ENCODE measurements at regions not wholly inside any gene's neighbourhood (a gene's known extent, or its start where the extent isn't known, plus 50 kb on each side); places are given as distances from the start of the nearest gene placed in this dataset.
A peak's percentile ranks its signal among the peaks of the same experiment; 100 is the strongest.

- Mint-ChIP-seq H3K4me1 (no peaks in the 10 kb centered on the region), H3K36me3 (no peaks in the 10 kb centered on the region), H3K4me3 (no peak overlapping the region), H3K27ac (no peak overlapping the region), H3K9me3 (no peaks in the 10 kb centered on the region), H3K27me3 (peaks cover 5% of the 10 kb centered on the region)
- DNase-seq = no peak
- ATAC-seq (ENCODE audit: low read depth in 2 of 2) = no peak
- no peak overlapping the region for H3K27ac ChIP-seq (ENCODE audit: insufficient read depth, low read length, poor library complexity, severe bottlenecking)
- no peaks in the 10 kb centered on the region for H3K27me3 ChIP-seq (ENCODE audit: control insufficient read depth, insufficient read depth, low read length)
- H3K4me1 ChIP-seq (ENCODE audit: control insufficient read depth, insufficient read depth, low read length, poor library complexity, severe bottlenecking) = no peaks in the 10 kb centered on the region
- H3K9me3 ChIP-seq (ENCODE audit: control insufficient read depth in 2 of 2, low read length in 2 of 2) = no peaks in the 10 kb centered on the region
- no peaks in the 10 kb centered on the region for H3K36me3 ChIP-seq (ENCODE audit: control insufficient read depth, insufficient read depth, low read length)
- H3K4me3 ChIP-seq (ENCODE audit: low read depth, low read length) = no peak overlapping the region
These were observed 178.7 kb upstream of the FAM98A start for GRCh38 chr2:33777786-33778185.

- H3K27me3 ChIP-seq (ENCODE audit: control insufficient read depth, insufficient read depth, low read length) = no peaks in the 10 kb centered on the region
- Mint-ChIP-seq H3K36me3 (no peaks in the 10 kb centered on the region), H3K4me3 (no peak overlapping the region), H3K9me3 (no peaks in the 10 kb centered on the region), H3K4me1 (no peaks in the 10 kb centered on the region), H3K27ac (no peak overlapping the region), H3K27me3 (peaks cover 5% of the 10 kb centered on the region)
- no peak overlapping the region for H3K4me3 ChIP-seq (ENCODE audit: low read depth, low read length)
- no peak overlapping the region for H3K27ac ChIP-seq (ENCODE audit: insufficient read depth, low read length, poor library complexity, severe bottlenecking)
- H3K4me1 ChIP-seq (ENCODE audit: control insufficient read depth, insufficient read depth, low read length, poor library complexity, severe bottlenecking) = no peaks in the 10 kb centered on the region
- DNase-seq = no peak
- no peaks in the 10 kb centered on the region for H3K36me3 ChIP-seq (ENCODE audit: control insufficient read depth, insufficient read depth, low read length)
- H3K9me3 ChIP-seq (ENCODE audit: control insufficient read depth in 2 of 2, low read length in 2 of 2) = no peaks in the 10 kb centered on the region
- no peak for ATAC-seq (ENCODE audit: low read depth in 2 of 2)
These were observed 176.2 kb upstream of the FAM98A start for GRCh38 chr2:33775306-33775705.

- H3K27me3 Mint-ChIP-seq = no peaks in the 10 kb centered on the region
- H3K4me1 Mint-ChIP-seq = no peaks in the 10 kb centered on the region
- Histone ChIP-seq H3K9me3 (ENCODE audit: control insufficient read depth in 2 of 2, low read length in 2 of 2) (no peaks in the 10 kb centered on the region), H3K27me3 (ENCODE audit: control insufficient read depth, insufficient read depth, low read length) (no peaks in the 10 kb centered on the region), H3K4me3 (ENCODE audit: low read depth, low read length) (no peak overlapping the region), H3K4me1 (ENCODE audit: control insufficient read depth, insufficient read depth, low read length, poor library complexity, severe bottlenecking) (no peaks in the 10 kb centered on the region), H3K27ac (ENCODE audit: insufficient read depth, low read length, poor library complexity, severe bottlenecking) (no peak overlapping the region), H3K36me3 (ENCODE audit: control insufficient read depth, insufficient read depth, low read length) (no peaks in the 10 kb centered on the region)
- H3K9me3 Mint-ChIP-seq = peaks cover 0 to 2% (median 0%) of the 10 kb centered on the region in 7 donors
- H3K27ac Mint-ChIP-seq = no peak overlapping the region
- no peak for DNase-seq
- no peak overlapping the region for H3K4me3 Mint-ChIP-seq
- no peaks in the 10 kb centered on the region for H3K36me3 Mint-ChIP-seq
- ATAC-seq (ENCODE audit: low read depth in 2 of 2) = no peak
These were observed 170.9 kb upstream of the FAM98A start for GRCh38 chr2:33770023-33770422.

- no peak overlapping the region for H3K4me3 Mint-ChIP-seq
- H3K4me1 Mint-ChIP-seq = no peaks in the 10 kb centered on the region
- Histone ChIP-seq H3K4me3 (ENCODE audit: low read depth, low read length) (no peak overlapping the region), H3K9me3 (ENCODE audit: control insufficient read depth in 2 of 2, low read length in 2 of 2) (no peaks in the 10 kb centered on the region), H3K4me1 (ENCODE audit: control insufficient read depth, insufficient read depth, low read length, poor library complexity, severe bottlenecking) (no peaks in the 10 kb centered on the region), H3K27ac (ENCODE audit: insufficient read depth, low read length, poor library complexity, severe bottlenecking) (no peak overlapping the region), H3K36me3 (ENCODE audit: control insufficient read depth, insufficient read depth, low read length) (no peaks in the 10 kb centered on the region), H3K27me3 (ENCODE audit: control insufficient read depth, insufficient read depth, low read length) (no peaks in the 10 kb centered on the region)
- peaks cover 0 to 3% (median 0%) of the 10 kb centered on the region in 7 donors for H3K9me3 Mint-ChIP-seq
- DNase-seq (no peak), ATAC-seq (ENCODE audit: low read depth in 2 of 2) (no peak)
- no peaks in the 10 kb centered on the region for H3K36me3 Mint-ChIP-seq
- H3K27me3 Mint-ChIP-seq = no peaks in the 10 kb centered on the region
- H3K27ac Mint-ChIP-seq = no peak overlapping the region
These were observed 167.1 kb upstream of the FAM98A start for GRCh38 chr2:33766175-33766574.

GRCh38 chr2:33765122-33765521 is 166.0 kb upstream of the FAM98A start:
- Mint-ChIP-seq H3K9me3 (peaks cover 0 to 3% (median 0%) of the 10 kb centered on the region in 7 donors), H3K27ac (no peak overlapping the region), H3K4me3 (no peak overlapping the region), H3K27me3 (no peaks in the 10 kb centered on the region), H3K36me3 (no peaks in the 10 kb centered on the region), H3K4me1 (no peaks in the 10 kb centered on the region)
- Histone ChIP-seq H3K9me3 (ENCODE audit: control insufficient read depth in 2 of 2, low read length in 2 of 2) (no peaks in the 10 kb centered on the region), H3K27ac (ENCODE audit: insufficient read depth, low read length, poor library complexity, severe bottlenecking) (no peak overlapping the region), H3K4me3 (ENCODE audit: low read depth, low read length) (no peak overlapping the region), H3K27me3 (ENCODE audit: control insufficient read depth, insufficient read depth, low read length) (no peaks in the 10 kb centered on the region), H3K4me1 (ENCODE audit: control insufficient read depth, insufficient read depth, low read length, poor library complexity, severe bottlenecking) (no peaks in the 10 kb centered on the region), H3K36me3 (ENCODE audit: control insufficient read depth, insufficient read depth, low read length) (no peaks in the 10 kb centered on the region)
- no peak for ATAC-seq (ENCODE audit: low read depth in 2 of 2)
- DNase-seq = no peak

GRCh38 chr2:33764551-33764950 is 165.5 kb upstream of the FAM98A start:
- no peak for DNase-seq
- H3K4me1 ChIP-seq (ENCODE audit: control insufficient read depth, insufficient read depth, low read length, poor library complexity, severe bottlenecking) = no peaks in the 10 kb centered on the region
- no peaks in the 10 kb centered on the region for H3K36me3 Mint-ChIP-seq
- H3K27me3 ChIP-seq (ENCODE audit: control insufficient read depth, insufficient read depth, low read length) = no peaks in the 10 kb centered on the region
- ATAC-seq (ENCODE audit: low read depth in 2 of 2) = no peak
- peak overlapping the region in 1 of 4 donors; percentile 36 for H3K4me3 Mint-ChIP-seq
- no peaks in the 10 kb centered on the region for H3K36me3 ChIP-seq (ENCODE audit: control insufficient read depth, insufficient read depth, low read length)
- no peak overlapping the region for H3K27ac ChIP-seq (ENCODE audit: insufficient read depth, low read length, poor library complexity, severe bottlenecking)
- H3K4me3 ChIP-seq (ENCODE audit: low read depth, low read length) = no peak overlapping the region
- no peak overlapping the region for H3K27ac Mint-ChIP-seq
- H3K9me3 Mint-ChIP-seq = peaks cover 0 to 3% (median 0%) of the 10 kb centered on the region in 7 donors
- H3K4me1 Mint-ChIP-seq = no peaks in the 10 kb centered on the region
- H3K27me3 Mint-ChIP-seq = no peaks in the 10 kb centered on the region
- no peaks in the 10 kb centered on the region for H3K9me3 ChIP-seq (ENCODE audit: control insufficient read depth in 2 of 2, low read length in 2 of 2)

- no peaks in the 10 kb centered on the region for H3K36me3 Mint-ChIP-seq
- no peaks in the 10 kb centered on the region for H3K27me3 Mint-ChIP-seq
- H3K4me3 Mint-ChIP-seq = no peak overlapping the region
- H3K9me3 ChIP-seq (ENCODE audit: control insufficient read depth in 2 of 2, low read length in 2 of 2) = no peaks in the 10 kb centered on the region
- H3K27ac ChIP-seq (ENCODE audit: insufficient read depth, low read length, poor library complexity, severe bottlenecking) = no peak overlapping the region
- no peaks in the 10 kb centered on the region for H3K36me3 ChIP-seq (ENCODE audit: control insufficient read depth, insufficient read depth, low read length)
- H3K9me3 Mint-ChIP-seq = peaks cover 0 to 3% (median 0%) of the 10 kb centered on the region in 7 donors
- H3K4me1 Mint-ChIP-seq = no peaks in the 10 kb centered on the region
- ATAC-seq (ENCODE audit: low read depth in 2 of 2) (no peak), DNase-seq (no peak)
- H3K27ac Mint-ChIP-seq = no peak overlapping the region
- H3K4me1 ChIP-seq (ENCODE audit: control insufficient read depth, insufficient read depth, low read length, poor library complexity, severe bottlenecking) = no peaks in the 10 kb centered on the region
- H3K4me3 ChIP-seq (ENCODE audit: low read depth, low read length) = no peak overlapping the region
- no peaks in the 10 kb centered on the region for H3K27me3 ChIP-seq (ENCODE audit: control insufficient read depth, insufficient read depth, low read length)
These were observed 164.7 kb upstream of the FAM98A start for GRCh38 chr2:33763671-33764310.

- ATAC-seq (ENCODE audit: low read depth in 2 of 2) (no peak), DNase-seq (no peak)
- no peaks in the 10 kb centered on the region for H3K36me3 Mint-ChIP-seq
- no peak overlapping the region for H3K4me3 Mint-ChIP-seq
- H3K36me3 ChIP-seq (ENCODE audit: control insufficient read depth, insufficient read depth, low read length) = no peaks in the 10 kb centered on the region
- no peaks in the 10 kb centered on the region for H3K27me3 ChIP-seq (ENCODE audit: control insufficient read depth, insufficient read depth, low read length)
- no peak overlapping the region for H3K27ac ChIP-seq (ENCODE audit: insufficient read depth, low read length, poor library complexity, severe bottlenecking)
- H3K4me1 Mint-ChIP-seq = no peaks in the 10 kb centered on the region
- H3K27me3 Mint-ChIP-seq = no peaks in the 10 kb centered on the region
- peaks cover 0 to 3% (median 0%) of the 10 kb centered on the region in 7 donors for H3K9me3 Mint-ChIP-seq
- no peaks in the 10 kb centered on the region for H3K9me3 ChIP-seq (ENCODE audit: control insufficient read depth in 2 of 2, low read length in 2 of 2)
- H3K4me3 ChIP-seq (ENCODE audit: low read depth, low read length) = no peak overlapping the region
- H3K27ac Mint-ChIP-seq = no peak overlapping the region
- no peaks in the 10 kb centered on the region for H3K4me1 ChIP-seq (ENCODE audit: control insufficient read depth, insufficient read depth, low read length, poor library complexity, severe bottlenecking)
These were observed 163.5 kb upstream of the FAM98A start for GRCh38 chr2:33762636-33763035.

Measured in CD4-positive, CD25-positive, alpha-beta regulatory T cell (primary cell).